NCI-H2081 (cell line): ENCODE measurements at regions not wholly inside any gene's neighbourhood (a gene's known extent, or its start where the extent isn't known, plus 50 kb on each side); places are given as distances from the start of the nearest gene placed in this dataset.

Experiments used
- DNase-seq, 2 experiments: peaks; one replicate each; lab custom pipeline; 2025; lab: John Stamatoyannopoulos, UW

DNA sequence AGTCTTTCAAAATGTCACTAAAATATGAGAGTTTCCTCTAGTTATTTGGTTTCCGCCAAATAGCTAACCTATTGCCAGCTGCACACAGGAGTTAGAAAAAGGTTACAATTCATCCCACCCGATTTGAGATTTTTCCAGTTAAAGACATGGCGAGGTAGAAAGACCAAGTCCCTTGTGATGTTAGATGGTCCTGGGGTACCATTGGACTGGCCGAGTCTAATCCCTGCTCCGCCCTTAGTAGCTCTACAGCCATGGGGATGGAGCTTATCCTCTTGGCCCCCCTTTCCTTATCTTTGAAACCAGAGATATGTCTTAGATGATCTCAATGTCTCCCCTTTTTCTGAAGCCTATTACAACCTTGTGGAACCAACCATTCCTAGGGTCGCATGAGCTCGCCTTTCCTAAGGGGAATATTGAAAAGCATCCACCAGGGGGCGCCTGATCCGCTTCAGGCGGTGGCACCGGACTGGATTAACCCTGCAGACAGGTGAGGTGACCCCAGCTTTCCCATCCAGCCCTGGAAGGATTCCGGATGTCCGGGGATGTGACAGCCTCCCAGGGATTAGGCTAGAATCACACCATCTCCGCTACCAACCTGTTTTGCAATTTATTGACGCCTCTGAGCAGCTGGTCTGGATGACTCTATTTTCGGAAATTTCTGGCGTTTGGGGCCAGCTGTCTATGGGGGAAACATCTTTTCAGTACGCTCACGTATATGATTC is 68.3 kb upstream of the SIM2 start:
- DNase-seq, result peak; percentile 16 to 61

DNA sequence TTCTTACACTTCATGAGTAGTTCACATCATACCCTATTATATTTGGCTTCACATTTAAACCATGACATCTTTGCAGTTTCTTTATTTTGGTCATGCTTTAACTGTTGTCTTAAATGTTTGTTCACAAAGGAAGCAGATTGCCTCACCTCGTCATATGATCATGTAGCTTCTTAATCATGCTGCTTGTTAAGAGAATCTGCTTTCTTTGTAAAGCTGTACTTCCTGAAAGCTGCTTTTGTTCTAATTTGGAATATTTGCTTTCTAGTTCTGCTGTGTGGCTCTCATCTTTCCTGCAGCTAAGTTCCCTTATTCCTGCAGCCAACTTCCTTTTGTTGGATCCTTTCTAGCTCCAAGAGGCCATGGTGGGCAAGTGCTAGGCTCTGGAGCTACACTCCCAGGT is 62.9 kb upstream of the SIM2 start:
- DNase-seq, result no peak

GRCh38 chr21:36636439-36636838 is 62.5 kb upstream of the SIM2 start:
- DNase-seq, result no peak

DNA sequence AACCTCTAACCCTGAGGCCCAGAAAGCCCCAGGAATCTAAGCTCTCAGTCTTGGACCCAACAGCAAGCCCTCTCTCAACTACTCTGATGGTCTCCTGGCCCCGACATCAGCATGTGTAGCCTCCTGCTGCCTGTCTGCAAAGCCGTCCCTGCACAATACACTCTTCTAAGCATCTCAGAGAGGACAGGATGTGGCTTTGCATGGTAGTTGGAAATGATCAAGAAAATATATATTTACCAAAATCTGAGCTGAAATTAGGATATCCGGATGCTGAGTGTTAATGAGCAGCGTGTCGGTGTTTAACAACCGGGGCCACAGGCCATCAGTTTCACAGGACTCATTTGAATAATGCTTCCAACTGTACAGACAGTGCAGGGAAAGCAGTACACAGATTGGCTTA is 59.1 kb upstream of the SIM2 start:
- no peak for DNase-seq

- DNase-seq, result no peak
Observed at GRCh38 chr21:36640174-36640720, 58.7 kb upstream of the SIM2 start.

GRCh38 chr21:36640721-36641244 is 58.1 kb upstream of the SIM2 start:
- DNase-seq, result no peak

GRCh38 chr21:36641346-36641745 is 57.6 kb upstream of the SIM2 start:
- no peak for DNase-seq

GRCh38 chr21:36641886-36642285 is 57.0 kb upstream of the SIM2 start:
- DNase-seq, result no peak

DNA sequence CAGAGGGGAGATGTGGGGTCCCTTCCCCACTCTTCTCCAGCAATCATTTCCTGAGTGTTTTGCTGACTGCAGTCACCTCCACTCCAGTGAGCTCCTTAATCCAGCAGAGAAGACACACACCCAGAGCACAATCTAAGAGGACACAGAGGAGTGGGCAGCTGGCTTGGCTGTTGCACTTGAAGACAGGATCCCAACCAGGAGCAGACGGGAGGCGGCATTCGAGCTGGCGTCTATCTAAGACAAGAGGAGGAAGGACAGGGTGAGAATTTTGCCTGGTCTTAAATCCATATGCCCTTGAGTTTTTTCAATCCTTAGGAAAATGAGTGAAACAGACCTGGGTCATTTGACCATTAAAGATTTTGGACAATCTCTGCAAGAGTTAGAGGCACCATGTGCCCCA is 56.1 kb upstream of the SIM2 start:
- DNase-seq, result no peak

- DNase-seq, result no peak
Observed at GRCh38 chr21:36643374-36644250, 55.3 kb upstream of the SIM2 start.

- DNase-seq, result no peak
Observed at GRCh38 chr21:36646011-36646410, 52.9 kb upstream of the SIM2 start.

GRCh38 chr21:36646645-36647044 is 52.3 kb upstream of the SIM2 start:
- DNase-seq, result no peak

GRCh38 chr21:36647279-36648093 is 51.4 kb upstream of the SIM2 start:
- no peak for DNase-seq
